ENCODE measurements at regions not wholly inside any gene's neighbourhood (a gene's known extent, or its start where the extent isn't known, plus 50 kb on each side); places are given as distances from the start of the nearest gene placed in this dataset.
"Not testable (repeated sequence)": the region's sequence is repeated elsewhere in the genome, so short reads cannot be mapped to it uniquely, and the experiment has no call there.

DNA sequence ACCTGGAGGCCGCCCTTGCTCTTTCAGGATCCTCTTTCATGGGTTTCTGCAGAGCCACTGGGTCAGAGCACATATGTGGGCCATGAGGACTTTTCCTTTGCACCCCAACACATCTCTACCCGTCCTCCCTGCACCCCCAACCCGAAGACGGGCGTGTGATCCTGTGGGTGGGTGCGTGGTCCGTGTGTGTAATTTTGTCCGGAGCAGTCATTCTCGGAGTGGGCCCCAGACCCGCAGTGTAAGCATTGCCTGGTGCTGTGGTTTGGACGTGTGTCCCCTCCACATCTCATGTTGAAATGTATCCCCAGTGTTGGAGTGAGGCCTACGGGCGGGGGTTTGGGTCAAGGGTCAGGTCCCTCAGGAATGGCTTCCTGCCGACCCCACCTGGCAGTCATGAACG lies 203.9 kb upstream of the ZNF469 start:
- TF ChIP-seq, protein P1, sequence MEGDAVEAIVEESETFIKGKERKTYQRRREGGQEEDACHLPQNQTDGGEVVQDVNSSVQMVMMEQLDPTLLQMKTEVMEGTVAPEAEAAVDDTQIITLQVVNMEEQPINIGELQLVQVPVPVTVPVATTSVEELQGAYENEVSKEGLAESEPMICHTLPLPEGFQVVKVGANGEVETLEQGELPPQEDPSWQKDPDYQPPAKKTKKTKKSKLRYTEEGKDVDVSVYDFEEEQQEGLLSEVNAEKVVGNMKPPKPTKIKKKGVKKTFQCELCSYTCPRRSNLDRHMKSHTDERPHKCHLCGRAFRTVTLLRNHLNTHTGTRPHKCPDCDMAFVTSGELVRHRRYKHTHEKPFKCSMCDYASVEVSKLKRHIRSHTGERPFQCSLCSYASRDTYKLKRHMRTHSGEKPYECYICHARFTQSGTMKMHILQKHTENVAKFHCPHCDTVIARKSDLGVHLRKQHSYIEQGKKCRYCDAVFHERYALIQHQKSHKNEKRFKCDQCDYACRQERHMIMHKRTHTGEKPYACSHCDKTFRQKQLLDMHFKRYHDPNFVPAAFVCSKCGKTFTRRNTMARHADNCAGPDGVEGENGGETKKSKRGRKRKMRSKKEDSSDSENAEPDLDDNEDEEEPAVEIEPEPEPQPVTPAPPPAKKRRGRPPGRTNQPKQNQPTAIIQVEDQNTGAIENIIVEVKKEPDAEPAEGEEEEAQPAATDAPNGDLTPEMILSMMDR (IDR thresholded peaks at IDR 0.05): not testable (repeated sequence)
- not testable (repeated sequence) for TF ChIP-seq POLR2A (IDR thresholded peaks at IDR 0.05)

All from adrenal gland (tissue), 5 donors.